ENCODE measurements at regions not wholly inside any gene's neighbourhood (a gene's known extent, or its start where the extent isn't known, plus 50 kb on each side); places are given as distances from the start of the nearest gene placed in this dataset.

- DNase-seq (ENCODE audit: low spot score), result no peak
- in situ Hi-C loops (cut with HindIII; ENCODE audit: low sequenced_read_pairs), result no loop called here
Measured at GRCh38 chr15:38197553-38197952, 55.1 kb upstream of the SPRED1 start.

- DNase-seq (ENCODE audit: low spot score), result no peak
- in situ Hi-C loops (cut with HindIII; ENCODE audit: low sequenced_read_pairs), result no loop called here
Measured at GRCh38 chr15:38201714-38202113, 50.9 kb upstream of the SPRED1 start.

GRCh38 chr15:38202361-38202760 lies 50.3 kb upstream of the SPRED1 start:
- DNase-seq (ENCODE audit: low spot score), result no peak
- in situ Hi-C loops (cut with HindIII; ENCODE audit: low sequenced_read_pairs), result no loop called here

Measured in G401 (cell line).